ENCODE measurements at regions not wholly inside any gene's neighbourhood (a gene's known extent, or its start where the extent isn't known, plus 50 kb on each side); places are given as distances from the start of the nearest gene placed in this dataset.

DNA sequence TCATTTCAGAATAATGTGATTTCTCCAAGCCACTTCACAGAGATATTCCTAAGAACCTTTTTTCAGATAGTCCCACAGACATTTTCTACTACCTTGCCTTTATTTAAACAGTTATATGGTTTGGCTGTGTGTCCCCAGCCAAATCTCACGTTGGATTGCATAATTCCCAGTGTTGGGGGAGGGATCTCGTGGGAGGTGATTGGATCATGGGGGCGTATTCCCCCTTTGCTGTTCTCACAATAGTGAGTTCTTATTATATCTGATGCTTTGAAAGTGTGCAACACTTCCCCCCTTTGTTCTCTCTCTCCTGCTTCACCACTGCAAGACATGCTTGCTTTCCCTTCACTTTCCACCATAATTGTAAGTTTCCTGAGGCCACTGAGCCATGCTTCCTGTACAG, 93.6 kb upstream of the ZNF678 start:
- Histone ChIP-seq H3K4me1 (no peaks in the 10 kb centered on the region), H3K9me3 (no peaks in the 10 kb centered on the region), H3K27me3 (peaks cover 8% of the 10 kb centered on the region), H3K36me3 (no peaks in the 10 kb centered on the region), H3K4me3 (no peak overlapping the region), H3K27ac (no peak overlapping the region)
- ATAC-seq = no peak
- intact Hi-C loops (cut with DNase I) = no loop called here
- TF ChIP-seq, protein P1, sequence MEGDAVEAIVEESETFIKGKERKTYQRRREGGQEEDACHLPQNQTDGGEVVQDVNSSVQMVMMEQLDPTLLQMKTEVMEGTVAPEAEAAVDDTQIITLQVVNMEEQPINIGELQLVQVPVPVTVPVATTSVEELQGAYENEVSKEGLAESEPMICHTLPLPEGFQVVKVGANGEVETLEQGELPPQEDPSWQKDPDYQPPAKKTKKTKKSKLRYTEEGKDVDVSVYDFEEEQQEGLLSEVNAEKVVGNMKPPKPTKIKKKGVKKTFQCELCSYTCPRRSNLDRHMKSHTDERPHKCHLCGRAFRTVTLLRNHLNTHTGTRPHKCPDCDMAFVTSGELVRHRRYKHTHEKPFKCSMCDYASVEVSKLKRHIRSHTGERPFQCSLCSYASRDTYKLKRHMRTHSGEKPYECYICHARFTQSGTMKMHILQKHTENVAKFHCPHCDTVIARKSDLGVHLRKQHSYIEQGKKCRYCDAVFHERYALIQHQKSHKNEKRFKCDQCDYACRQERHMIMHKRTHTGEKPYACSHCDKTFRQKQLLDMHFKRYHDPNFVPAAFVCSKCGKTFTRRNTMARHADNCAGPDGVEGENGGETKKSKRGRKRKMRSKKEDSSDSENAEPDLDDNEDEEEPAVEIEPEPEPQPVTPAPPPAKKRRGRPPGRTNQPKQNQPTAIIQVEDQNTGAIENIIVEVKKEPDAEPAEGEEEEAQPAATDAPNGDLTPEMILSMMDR (IDR thresholded peaks at IDR 0.05) = no peak
- no peak for DNase-seq

DNA sequence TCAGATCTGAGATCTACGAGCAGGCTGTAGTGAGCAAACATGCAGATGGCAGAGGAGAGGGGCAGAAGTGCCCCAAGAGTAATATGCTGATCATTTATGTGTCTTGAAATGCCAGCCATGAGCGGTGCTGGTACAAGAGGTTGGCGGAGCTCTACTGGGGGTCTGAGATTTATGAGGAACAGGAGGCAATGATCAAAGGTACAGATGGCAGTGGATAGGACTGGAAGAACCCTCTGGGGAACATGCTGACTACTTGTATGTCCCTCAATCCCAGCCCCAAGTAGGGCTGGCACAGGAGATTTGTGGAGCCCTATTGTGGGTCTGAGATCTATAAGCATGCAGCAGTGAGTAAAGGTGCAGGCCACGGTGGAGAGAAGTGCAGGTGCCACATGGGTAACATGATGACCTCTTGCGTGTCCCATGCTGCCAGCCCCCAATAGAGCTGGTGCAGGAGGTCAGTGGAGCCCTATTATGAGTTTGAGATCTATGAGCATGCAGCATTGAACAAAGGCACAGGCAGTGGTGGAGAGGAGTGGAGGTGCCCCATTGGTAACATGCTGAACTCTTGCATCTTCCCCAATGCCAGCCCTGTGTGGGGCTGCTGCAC, 97.2 kb upstream of the ZNF678 start:
- H3K4me1 ChIP-seq = no peaks in the 10 kb centered on the region
- peak; percentile 8 for ATAC-seq
- TF ChIP-seq, protein P1 (IDR thresholded peaks at IDR 0.05) = no peak
- H3K36me3 ChIP-seq = no peaks in the 10 kb centered on the region
- no peak overlapping the region for H3K27ac ChIP-seq
- DNase-seq = no peak
- H3K27me3 ChIP-seq = peaks cover 8% of the 10 kb centered on the region
- H3K9me3 ChIP-seq = no peaks in the 10 kb centered on the region
- intact Hi-C loops (cut with DNase I) = no loop called here
- no peak overlapping the region for H3K4me3 ChIP-seq

DNA sequence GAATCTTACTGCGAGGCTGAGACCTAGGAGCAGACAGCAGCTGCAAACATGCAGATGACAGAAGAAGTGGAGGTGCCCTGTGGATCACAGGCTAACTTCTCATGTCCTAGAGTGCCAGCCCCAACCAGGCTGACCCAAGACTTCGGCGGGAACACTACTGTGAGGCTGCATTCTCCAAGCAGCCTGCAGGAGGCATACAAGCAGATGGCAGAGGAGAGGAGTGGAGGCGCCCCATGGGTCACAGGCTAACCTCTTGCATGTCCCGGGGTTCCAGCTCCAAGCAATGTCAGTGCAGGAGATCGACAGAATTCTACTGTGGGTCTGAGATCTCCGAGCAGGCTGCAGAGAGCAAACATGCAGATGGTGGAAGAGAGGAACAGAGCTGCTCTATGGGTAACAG, 98.1 kb upstream of the ZNF678 start:
- no peak for ATAC-seq
- no peak for DNase-seq
- TF ChIP-seq, protein P1 (IDR thresholded peaks at IDR 0.05) = no peak
- peaks cover 8% of the 10 kb centered on the region for H3K27me3 ChIP-seq
- intact Hi-C loops (cut with DNase I) = no loop called here
- no peak overlapping the region for H3K4me3 ChIP-seq
- no peaks in the 10 kb centered on the region for H3K36me3 ChIP-seq
- H3K4me1 ChIP-seq = no peaks in the 10 kb centered on the region
- H3K9me3 ChIP-seq = no peaks in the 10 kb centered on the region
- no peak overlapping the region for H3K27ac ChIP-seq

DNA sequence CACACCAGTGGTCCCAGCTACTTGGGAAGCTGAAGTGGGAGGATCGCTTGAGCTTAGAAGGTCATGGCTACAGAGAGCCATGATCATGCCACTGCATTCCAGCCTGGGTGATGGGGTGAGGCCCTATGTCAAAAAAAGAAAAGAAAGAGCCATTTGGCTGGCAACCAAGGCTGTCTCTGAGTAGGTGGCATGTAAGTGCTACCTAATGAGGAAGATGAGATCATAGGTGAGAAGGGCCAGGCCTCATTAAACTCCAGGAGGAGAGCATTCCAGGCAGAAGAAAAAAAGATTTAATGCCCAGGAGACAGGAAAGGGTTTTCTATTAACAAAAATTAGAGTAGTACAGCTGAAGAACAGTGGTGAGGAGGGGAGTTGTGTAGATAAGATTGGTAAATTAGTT, 103.4 kb upstream of the ZNF678 start:
- Histone ChIP-seq H3K27ac (no peak overlapping the region), H3K9me3 (no peaks in the 10 kb centered on the region), H3K4me1 (no peaks in the 10 kb centered on the region), H3K36me3 (no peaks in the 10 kb centered on the region), H3K4me3 (no peak overlapping the region), H3K27me3 (peaks cover 14% of the 10 kb centered on the region)
- TF ChIP-seq, protein P1 (IDR thresholded peaks at IDR 0.05) = no peak
- DNase-seq (no peak), ATAC-seq (peak; percentile 56)
- intact Hi-C loops (cut with DNase I) = no loop called here

DNA sequence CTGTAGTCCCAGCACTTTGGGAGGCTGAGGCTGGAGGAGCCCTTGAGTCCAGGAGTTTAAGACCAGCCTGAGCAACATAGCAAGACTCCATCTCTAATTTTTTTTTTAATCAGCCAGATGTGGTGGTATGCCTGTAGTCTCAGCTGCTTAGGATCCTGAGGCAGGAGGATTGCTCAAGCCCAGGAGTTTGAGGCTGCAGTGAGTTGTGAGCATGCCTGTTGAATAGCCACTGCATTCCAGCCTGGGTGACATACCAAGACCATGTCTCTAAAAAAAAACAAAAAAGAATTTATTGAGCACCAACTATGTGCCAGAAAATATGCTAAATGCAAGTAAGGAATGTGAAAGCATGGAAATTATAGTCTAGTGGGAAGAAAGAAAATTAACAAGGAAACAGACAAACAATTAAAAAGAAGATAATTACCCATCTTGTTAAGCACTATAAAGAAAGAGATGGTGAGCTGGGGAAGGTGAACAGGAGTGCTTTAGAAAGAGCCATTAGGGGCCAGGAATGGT, 104.0 kb upstream of the ZNF678 start:
- peaks cover 15% of the 10 kb centered on the region for H3K27me3 ChIP-seq
- H3K4me3 ChIP-seq = no peak overlapping the region
- DNase-seq = no peak
- TF ChIP-seq, protein P1 (IDR thresholded peaks at IDR 0.05) = no peak
- no peak overlapping the region for H3K27ac ChIP-seq
- intact Hi-C loops (cut with DNase I) = no loop called here
- no peaks in the 10 kb centered on the region for H3K4me1 ChIP-seq
- H3K9me3 ChIP-seq = no peaks in the 10 kb centered on the region
- H3K36me3 ChIP-seq = no peaks in the 10 kb centered on the region
- no peak for ATAC-seq

DNA sequence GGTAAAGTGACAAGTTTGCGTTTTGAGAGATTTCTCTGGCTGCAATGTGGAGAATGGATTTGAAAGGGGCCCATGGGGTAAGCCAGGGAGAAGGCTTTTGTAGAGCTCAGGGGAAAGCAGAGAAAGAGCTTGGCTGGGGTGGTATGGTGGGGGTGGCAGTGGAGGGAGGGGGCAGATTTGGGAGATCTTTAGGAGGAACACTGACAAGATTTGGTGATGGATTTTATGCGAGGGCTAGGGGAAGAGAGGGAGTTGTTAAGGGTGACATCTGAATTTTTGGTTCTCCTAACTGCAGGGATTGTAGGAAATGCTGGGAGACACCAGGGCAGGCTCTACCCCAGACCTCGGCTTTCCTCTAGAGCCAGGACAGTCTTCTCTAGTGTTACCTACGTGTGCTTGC, 108.7 kb upstream of the ZNF678 start:
- Histone ChIP-seq H3K4me3 (no peak overlapping the region), H3K4me1 (no peaks in the 10 kb centered on the region), H3K36me3 (no peaks in the 10 kb centered on the region), H3K9me3 (no peaks in the 10 kb centered on the region), H3K27ac (no peak overlapping the region), H3K27me3 (peaks cover 11% of the 10 kb centered on the region)
- TF ChIP-seq, protein P1 (IDR thresholded peaks at IDR 0.05) = no peak
- no peak for ATAC-seq
- intact Hi-C loops (cut with DNase I) = no loop called here
- no peak for DNase-seq

Measured in upper lobe of right lung (tissue), 1 donor.